ENCODE measurements at regions not wholly inside any gene's neighbourhood (a gene's known extent, or its start where the extent isn't known, plus 50 kb on each side); places are given as distances from the start of the nearest gene placed in this dataset.

- Histone ChIP-seq H3K4me2 (ENCODE audit: low read length) (no peak overlapping the region), H3K27ac (ENCODE audit: low read length) (no peak overlapping the region), H3K9me3 (ENCODE audit: insufficient read depth, low read length) (no peaks in the 10 kb centered on the region), H2AFZ (ENCODE audit: low read depth, low read length) (no peak overlapping the region), H3K4me1 (ENCODE audit: low read length) (no peaks in the 10 kb centered on the region), H3K27me3 (ENCODE audit: low read depth, low read length) (peaks cover 35% of the 10 kb centered on the region), H3K79me2 (ENCODE audit: low read length) (no peaks in the 10 kb centered on the region), H3K4me3 (ENCODE audit: low read length) (no peak overlapping the region), H3K9ac (ENCODE audit: low read length) (no peak overlapping the region), H4K20me1 (ENCODE audit: insufficient read depth, low read length) (no peaks in the 10 kb centered on the region), H3K36me3 (replicated peaks; ENCODE audit: low read depth, low read length) (no peaks in the 10 kb centered on the region)
- no peak for TF ChIP-seq EZH2phosphoT487 (IDR thresholded peaks at IDR 0.05; ENCODE audit: low read depth)
- TF ChIP-seq CTCF (IDR thresholded peaks at IDR 0.05; ENCODE audit: low read depth, low read length), result no peak
These were observed 61.4 kb upstream of the SYT13 start for GRCh38 chr11:45347348-45348082.

DNA sequence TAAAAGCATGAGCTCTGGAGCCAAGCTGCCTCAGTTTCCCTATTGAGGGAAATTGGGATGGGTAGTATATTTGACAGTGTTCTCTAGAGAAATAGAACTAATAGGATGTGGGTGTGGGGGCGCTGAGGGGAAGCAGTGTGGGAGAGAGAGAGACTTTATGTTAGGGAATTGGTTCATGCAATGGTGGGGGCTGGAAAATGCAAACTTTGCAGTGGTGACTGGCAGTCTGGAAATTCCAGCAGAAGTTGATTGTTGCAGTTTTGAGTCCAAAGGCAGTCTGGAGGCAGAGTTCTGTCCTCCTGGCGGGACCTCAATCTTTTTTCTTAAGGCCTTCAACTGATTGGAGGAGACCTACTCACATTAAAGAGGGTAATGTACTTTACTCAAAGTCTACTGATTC lies 59.4 kb upstream of the SYT13 start:
- Histone ChIP-seq H3K27ac (ENCODE audit: low read length) (no peak overlapping the region), H3K4me3 (ENCODE audit: low read length) (no peak overlapping the region), H3K4me2 (ENCODE audit: low read length) (no peak overlapping the region), H4K20me1 (ENCODE audit: insufficient read depth, low read length) (no peaks in the 10 kb centered on the region), H3K27me3 (ENCODE audit: low read depth, low read length) (peaks cover 43% of the 10 kb centered on the region), H3K79me2 (ENCODE audit: low read length) (no peaks in the 10 kb centered on the region), H3K9me3 (ENCODE audit: insufficient read depth, low read length) (no peaks in the 10 kb centered on the region), H3K9ac (ENCODE audit: low read length) (no peak overlapping the region), H3K4me1 (ENCODE audit: low read length) (peaks cover 3% of the 10 kb centered on the region), H2AFZ (ENCODE audit: low read depth, low read length) (no peak overlapping the region), H3K36me3 (replicated peaks; ENCODE audit: low read depth, low read length) (no peaks in the 10 kb centered on the region)
- no peak for TF ChIP-seq CTCF (IDR thresholded peaks at IDR 0.05; ENCODE audit: low read depth, low read length)
- no peak for TF ChIP-seq EZH2phosphoT487 (IDR thresholded peaks at IDR 0.05; ENCODE audit: low read depth)

GRCh38 chr11:45344028-45344427 lies 57.9 kb upstream of the SYT13 start:
- Histone ChIP-seq H3K36me3 (replicated peaks; ENCODE audit: low read depth, low read length) (no peaks in the 10 kb centered on the region), H4K20me1 (ENCODE audit: insufficient read depth, low read length) (no peaks in the 10 kb centered on the region), H3K4me2 (ENCODE audit: low read length) (no peak overlapping the region), H2AFZ (ENCODE audit: low read depth, low read length) (no peak overlapping the region), H3K79me2 (ENCODE audit: low read length) (no peaks in the 10 kb centered on the region), H3K27me3 (ENCODE audit: low read depth, low read length) (peaks cover 41% of the 10 kb centered on the region), H3K9me3 (ENCODE audit: insufficient read depth, low read length) (no peaks in the 10 kb centered on the region), H3K9ac (ENCODE audit: low read length) (no peak overlapping the region), H3K27ac (ENCODE audit: low read length) (no peak overlapping the region), H3K4me3 (ENCODE audit: low read length) (no peak overlapping the region), H3K4me1 (ENCODE audit: low read length) (peaks cover 13% of the 10 kb centered on the region)
- TF ChIP-seq CTCF (IDR thresholded peaks at IDR 0.05; ENCODE audit: low read depth, low read length), result no peak
- TF ChIP-seq EZH2phosphoT487 (IDR thresholded peaks at IDR 0.05; ENCODE audit: low read depth), result no peak

- H3K4me3 ChIP-seq (ENCODE audit: low read length), result no peak overlapping the region
- no peak overlapping the region for H3K27ac ChIP-seq (ENCODE audit: low read length)
- TF ChIP-seq EZH2phosphoT487 (IDR thresholded peaks at IDR 0.05; ENCODE audit: low read depth), result no peak
- no peak overlapping the region for H3K4me2 ChIP-seq (ENCODE audit: low read length)
- H3K4me1 ChIP-seq (ENCODE audit: low read length), result peaks cover 14% of the 10 kb centered on the region
- no peaks in the 10 kb centered on the region for H3K79me2 ChIP-seq (ENCODE audit: low read length)
- H3K27me3 ChIP-seq (ENCODE audit: low read depth, low read length), result peaks cover 44% of the 10 kb centered on the region
- no peak overlapping the region for H2AFZ ChIP-seq (ENCODE audit: low read depth, low read length)
- no peaks in the 10 kb centered on the region for H3K36me3 ChIP-seq (replicated peaks; ENCODE audit: low read depth, low read length)
- H3K9ac ChIP-seq (ENCODE audit: low read length), result no peak overlapping the region
- H4K20me1 ChIP-seq (ENCODE audit: insufficient read depth, low read length), result no peaks in the 10 kb centered on the region
- no peaks in the 10 kb centered on the region for H3K9me3 ChIP-seq (ENCODE audit: insufficient read depth, low read length)
These were observed 57.3 kb upstream of the SYT13 start for GRCh38 chr11:45343444-45343843.

Data from OCI-LY3 (cell line).